Right atrium auricular region (tissue), 2 donors: ENCODE measurements at regions not wholly inside any gene's neighbourhood (a gene's known extent, or its start where the extent isn't known, plus 50 kb on each side); places are given as distances from the start of the nearest gene placed in this dataset.

Source experiments
- DNase-seq: peaks from one replicate; pipeline ENCODE4 v3.0.0-alpha.2; 2019; ENCODE audit warnings: low spot score
- H3K27ac ChIP-seq, 2 donors: fragments of 200-600 bp; sonication (generic); 1 replicate in 1 of 2; 2 replicates in 1 of 2; pipeline ENCODE4 v1.5.1; 2016 to 2019
- H3K27me3 ChIP-seq, 2 donors: fragments of 200-600 bp; sonication (generic); one replicate each; pipeline versions ENCODE4 v1.5.1 to v1.6.0; 2017 to 2019
- H3K36me3 ChIP-seq: fragments of 200-600 bp; sonication (generic); one replicate; pipeline ENCODE4 v1.5.1; 2016
- H3K4me1 ChIP-seq, 2 donors: fragments of 200-600 bp; sonication (generic); one replicate each; pipeline versions ENCODE4 v1.5.1 to v1.6.0; 2017 to 2019
- H3K4me3 ChIP-seq, 2 donors: fragments of 200-600 bp; sonication (generic); 1 replicate in 1 of 2; 2 replicates in 1 of 2; pipeline ENCODE4 v1.5.1; 2017 to 2019; ENCODE audit warnings: mild to moderate bottlenecking in 1 of 2, moderate library complexity in 1 of 2
- H3K9me3 ChIP-seq, 2 donors: fragments of 200-600 bp; sonication (generic); one replicate each; pipeline ENCODE4 v1.5.1; 2019
- TF ChIP-seq, protein P1 (sequence below), 2 donors: fragments of 200-600 bp; sonication (generic); IDR thresholded peaks; one replicate each; pipeline ENCODE4 v1.5.1; 2019; ENCODE audit warnings: antibody characterized with exemption in 2 of 2

GRCh38 chrX:111020283-111020682, 75.7 kb upstream of the PAK3 start:
- no peaks in the 10 kb centered on the region for H3K27me3 ChIP-seq
- H3K36me3 ChIP-seq, result no peaks in the 10 kb centered on the region
- no peak for DNase-seq
- H3K4me1 ChIP-seq, result no peaks in the 10 kb centered on the region
- no peak overlapping the region for H3K27ac ChIP-seq
- TF ChIP-seq, protein P1, sequence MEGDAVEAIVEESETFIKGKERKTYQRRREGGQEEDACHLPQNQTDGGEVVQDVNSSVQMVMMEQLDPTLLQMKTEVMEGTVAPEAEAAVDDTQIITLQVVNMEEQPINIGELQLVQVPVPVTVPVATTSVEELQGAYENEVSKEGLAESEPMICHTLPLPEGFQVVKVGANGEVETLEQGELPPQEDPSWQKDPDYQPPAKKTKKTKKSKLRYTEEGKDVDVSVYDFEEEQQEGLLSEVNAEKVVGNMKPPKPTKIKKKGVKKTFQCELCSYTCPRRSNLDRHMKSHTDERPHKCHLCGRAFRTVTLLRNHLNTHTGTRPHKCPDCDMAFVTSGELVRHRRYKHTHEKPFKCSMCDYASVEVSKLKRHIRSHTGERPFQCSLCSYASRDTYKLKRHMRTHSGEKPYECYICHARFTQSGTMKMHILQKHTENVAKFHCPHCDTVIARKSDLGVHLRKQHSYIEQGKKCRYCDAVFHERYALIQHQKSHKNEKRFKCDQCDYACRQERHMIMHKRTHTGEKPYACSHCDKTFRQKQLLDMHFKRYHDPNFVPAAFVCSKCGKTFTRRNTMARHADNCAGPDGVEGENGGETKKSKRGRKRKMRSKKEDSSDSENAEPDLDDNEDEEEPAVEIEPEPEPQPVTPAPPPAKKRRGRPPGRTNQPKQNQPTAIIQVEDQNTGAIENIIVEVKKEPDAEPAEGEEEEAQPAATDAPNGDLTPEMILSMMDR (IDR thresholded peaks at IDR 0.05), result no peak
- no peak overlapping the region for H3K4me3 ChIP-seq
- H3K9me3 ChIP-seq, result peaks cover 0 to 11% of the 10 kb centered on the region in 2 donors

DNA sequence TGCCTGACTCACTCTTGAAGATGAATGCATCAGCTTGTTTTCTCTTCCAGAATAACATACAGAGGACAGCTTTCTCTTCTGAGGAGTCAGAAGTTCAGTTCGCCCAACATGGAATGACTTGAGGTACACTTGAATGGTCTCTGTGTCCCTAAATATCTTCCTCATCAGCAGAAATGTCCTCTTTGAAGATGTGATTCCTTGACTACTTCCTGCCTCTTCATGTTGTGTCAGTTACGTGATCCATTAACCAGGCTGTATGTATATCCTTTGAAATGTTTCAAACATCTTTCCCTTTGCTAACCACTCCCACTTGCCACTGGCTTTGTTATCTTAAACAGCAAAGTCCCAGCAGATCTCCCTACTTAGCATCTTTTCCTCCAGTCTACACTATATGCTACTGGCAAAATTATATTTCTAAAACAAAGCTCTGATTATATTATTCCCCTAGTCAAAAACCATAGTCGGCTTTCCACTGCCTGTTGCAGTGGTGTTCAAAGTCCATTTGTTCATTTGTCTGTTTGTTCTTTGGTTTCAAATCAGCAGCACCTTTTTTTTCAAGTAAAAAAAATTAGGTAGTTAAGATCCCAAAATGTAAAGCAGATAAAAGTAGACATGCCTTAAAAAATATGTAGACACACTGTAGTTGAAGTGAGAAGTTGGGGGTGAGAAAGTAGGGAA, 82.1 kb upstream of the PAK3 start:
- no peaks in the 10 kb centered on the region for H3K4me1 ChIP-seq
- H3K36me3 ChIP-seq, result no peaks in the 10 kb centered on the region
- H3K27me3 ChIP-seq, result no peaks in the 10 kb centered on the region
- DNase-seq, result no peak
- no peak overlapping the region for H3K27ac ChIP-seq
- TF ChIP-seq, protein P1 (IDR thresholded peaks at IDR 0.05), result no peak
- no peak overlapping the region for H3K4me3 ChIP-seq
- no peaks in the 10 kb centered on the region for H3K9me3 ChIP-seq

GRCh38 chrX:111010111-111010510, 85.9 kb upstream of the PAK3 start:
- H3K4me3 ChIP-seq, result no peak overlapping the region
- TF ChIP-seq, protein P1 (IDR thresholded peaks at IDR 0.05), result no peak

GRCh38 chrX:111009256-111009655, 86.7 kb upstream of the PAK3 start:
- DNase-seq, result no peak
- H3K36me3 ChIP-seq, result no peaks in the 10 kb centered on the region
- no peaks in the 10 kb centered on the region for H3K9me3 ChIP-seq
- no peaks in the 10 kb centered on the region for H3K4me1 ChIP-seq
- H3K27ac ChIP-seq, result no peak overlapping the region
- no peaks in the 10 kb centered on the region for H3K27me3 ChIP-seq
- TF ChIP-seq, protein P1 (IDR thresholded peaks at IDR 0.05), result no peak
- no peak overlapping the region for H3K4me3 ChIP-seq

More at GRCh38 chrX:111010111-111010510, 85.9 kb upstream of the PAK3 start:
- Histone ChIP-seq H3K4me1 (no peaks in the 10 kb centered on the region), H3K27me3 (no peaks in the 10 kb centered on the region), H3K27ac (no peak overlapping the region), H3K9me3 (no peaks in the 10 kb centered on the region), H3K36me3 (no peaks in the 10 kb centered on the region)
- no peak for DNase-seq

DNA sequence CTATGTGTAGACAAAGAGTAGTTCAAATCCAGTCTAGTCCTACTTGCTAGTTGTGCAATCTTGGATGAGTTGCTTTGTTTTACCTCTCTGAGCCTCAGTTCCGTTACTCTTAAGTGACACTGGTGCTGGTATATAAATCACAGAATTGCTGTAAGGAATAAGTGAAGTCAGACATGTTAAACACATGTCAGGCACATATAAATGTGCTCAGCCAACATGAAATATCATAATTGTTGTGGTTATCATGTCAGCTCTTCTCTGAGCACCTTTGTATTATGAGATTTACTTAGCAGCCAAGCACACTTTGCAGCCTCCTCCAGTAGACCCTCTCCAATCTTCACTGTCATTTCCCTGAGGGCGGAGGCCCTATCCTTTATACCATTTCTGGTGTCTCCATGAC, 87.9 kb upstream of the PAK3 start:
- H3K27ac ChIP-seq, result no peak overlapping the region
- H3K4me1 ChIP-seq, result no peaks in the 10 kb centered on the region
- TF ChIP-seq, protein P1 (IDR thresholded peaks at IDR 0.05), result no peak
- DNase-seq, result no peak
- no peaks in the 10 kb centered on the region for H3K36me3 ChIP-seq
- no peaks in the 10 kb centered on the region for H3K9me3 ChIP-seq
- no peak overlapping the region for H3K4me3 ChIP-seq
- no peaks in the 10 kb centered on the region for H3K27me3 ChIP-seq

- DNase-seq, result no peak
- Histone ChIP-seq H3K36me3 (no peaks in the 10 kb centered on the region), H3K4me3 (no peak overlapping the region), H3K27me3 (no peaks in the 10 kb centered on the region), H3K27ac (no peak overlapping the region), H3K4me1 (no peaks in the 10 kb centered on the region), H3K9me3 (no peaks in the 10 kb centered on the region)
- TF ChIP-seq, protein P1 (IDR thresholded peaks at IDR 0.05), result no peak
These were observed 88.8 kb upstream of the PAK3 start for GRCh38 chrX:111007238-111007637.
